GM21526 (cell line): ENCODE measurements at regions not wholly inside any gene's neighbourhood (a gene's known extent, or its start where the extent isn't known, plus 50 kb on each side); places are given as distances from the start of the nearest gene placed in this dataset.
"Not testable (repeated sequence)": the region's sequence is repeated elsewhere in the genome, so short reads cannot be mapped to it uniquely, and the experiment has no call there.

Experiments used
- ATAC-seq: cut with Tn5 transposase; IDR thresholded peaks from one replicate; pipeline ENCODE4 v1.9.1; 2021; ENCODE audit warnings: moderate library complexity; ENCODE audit not compliant: unreplicated experiment, low FRiP score

GRCh38 chr1:219863816-219864215 is 64.5 kb downstream of the SLC30A10 start:
- ATAC-seq = not testable (repeated sequence)

- ATAC-seq = no peak
These were observed 66.0 kb downstream of the SLC30A10 start for GRCh38 chr1:219862366-219862765.

- no peak for ATAC-seq
These were observed 69.4 kb downstream of the SLC30A10 start for GRCh38 chr1:219858980-219859379.

GRCh38 chr1:219847215-219847855 is 81.0 kb downstream of the SLC30A10 start:
- ATAC-seq = no peak

GRCh38 chr1:219839595-219839994 is 88.8 kb downstream of the SLC30A10 start:
- not testable (repeated sequence) for ATAC-seq

- ATAC-seq = no peak
These were observed 90.4 kb downstream of the SLC30A10 start for GRCh38 chr1:219837994-219838294.

- peak; percentile 70 for ATAC-seq
These were observed 90.9 kb downstream of the SLC30A10 start for GRCh38 chr1:219837274-219837993.

GRCh38 chr1:219834314-219834917 is 93.9 kb downstream of the SLC30A10 start:
- no peak for ATAC-seq

GRCh38 chr1:219833214-219833815 is 95.0 kb downstream of the SLC30A10 start:
- no peak for ATAC-seq

- no peak for ATAC-seq
These were observed 102.1 kb downstream of the SLC30A10 start for GRCh38 chr1:219826290-219826689.

GRCh38 chr1:219825355-219825754 is 103.0 kb downstream of the SLC30A10 start:
- ATAC-seq = no peak

- ATAC-seq = no peak
These were observed 104.0 kb downstream of the SLC30A10 start for GRCh38 chr1:219824338-219824737.

- ATAC-seq = no peak
These were observed 107.8 kb downstream of the SLC30A10 start for GRCh38 chr1:219820551-219820950.

- no peak for ATAC-seq
These were observed 110.4 kb downstream of the SLC30A10 start for GRCh38 chr1:219817914-219818313.

- ATAC-seq = no peak
These were observed 115.1 kb downstream of the SLC30A10 start for GRCh38 chr1:219813294-219813693.

- peak; percentile 96 for ATAC-seq
These were observed 115.7 kb downstream of the SLC30A10 start for GRCh38 chr1:219812491-219813203.

GRCh38 chr1:219812086-219812485 is 116.3 kb downstream of the SLC30A10 start:
- ATAC-seq = no peak

- no peak for ATAC-seq
These were observed 117.9 kb downstream of the SLC30A10 start for GRCh38 chr1:219810451-219810850.

- no peak for ATAC-seq
These were observed 119.6 kb downstream of the SLC30A10 start for GRCh38 chr1:219808790-219809189.

- ATAC-seq = no peak
These were observed 121.7 kb downstream of the SLC30A10 start for GRCh38 chr1:219806642-219807041.

GRCh38 chr1:219806020-219806419 is 122.3 kb downstream of the SLC30A10 start:
- peak; percentile 68 for ATAC-seq
